GM19351 (cell line): ENCODE measurements at regions not wholly inside any gene's neighbourhood (a gene's known extent, or its start where the extent isn't known, plus 50 kb on each side); places are given as distances from the start of the nearest gene placed in this dataset.
"Not testable (repeated sequence)": the region's sequence is repeated elsewhere in the genome, so short reads cannot be mapped to it uniquely, and the experiment has no call there.

Experiments used
- ATAC-seq: cut with Tn5 transposase; IDR thresholded peaks from one replicate; pipeline ENCODE4 v1.9.1; 2021; ENCODE audit warnings: mild to moderate bottlenecking, moderate library complexity; ENCODE audit not compliant: unreplicated experiment

GRCh38 chr9:96133321-96134021 lies 168.5 kb downstream of the HSD17B3 start:
- ATAC-seq: no peak

- no peak for ATAC-seq
Observed at GRCh38 chr9:96131825-96132224, 170.2 kb downstream of the HSD17B3 start.

GRCh38 chr9:96130970-96131369 lies 171.0 kb downstream of the HSD17B3 start:
- ATAC-seq: no peak

- ATAC-seq: no peak
Observed at GRCh38 chr9:96129747-96130146, 172.2 kb downstream of the HSD17B3 start.

GRCh38 chr9:96128880-96129279 lies 173.1 kb downstream of the HSD17B3 start:
- no peak for ATAC-seq

- ATAC-seq: no peak
Observed at GRCh38 chr9:96126321-96126881, 175.6 kb downstream of the HSD17B3 start.

- ATAC-seq: no peak
Observed at GRCh38 chr9:96125624-96126023, 176.4 kb downstream of the HSD17B3 start.

GRCh38 chr9:96122751-96123150 lies 179.2 kb downstream of the HSD17B3 start:
- no peak for ATAC-seq

GRCh38 chr9:96122282-96122681 lies 179.7 kb downstream of the HSD17B3 start:
- ATAC-seq: no peak

GRCh38 chr9:96121136-96121535 lies 180.8 kb downstream of the HSD17B3 start:
- ATAC-seq: no peak

GRCh38 chr9:96117398-96118080 lies 184.4 kb downstream of the HSD17B3 start:
- ATAC-seq: no peak

- no peak for ATAC-seq
Observed at GRCh38 chr9:96116275-96117064, 185.5 kb downstream of the HSD17B3 start.

- no peak for ATAC-seq
Observed at GRCh38 chr9:96115836-96116235, 186.1 kb downstream of the HSD17B3 start.

- ATAC-seq: no peak
Observed at GRCh38 chr9:96113032-96113431, 188.9 kb downstream of the HSD17B3 start.

- no peak for ATAC-seq
Observed at GRCh38 chr9:96109680-96110351, 192.2 kb downstream of the HSD17B3 start.

- ATAC-seq: no peak
Observed at GRCh38 chr9:96108691-96109380, 193.1 kb downstream of the HSD17B3 start.

- no peak for ATAC-seq
Observed at GRCh38 chr9:96107436-96107835, 194.5 kb downstream of the HSD17B3 start.

GRCh38 chr9:96100385-96101300 lies 201.3 kb downstream of the HSD17B3 start:
- ATAC-seq: no peak

- not testable (repeated sequence) for ATAC-seq
Observed at GRCh38 chr9:96090630-96091029, 211.3 kb downstream of the HSD17B3 start.
